HEK293T (cell line): ENCODE measurements at regions not wholly inside any gene's neighbourhood (a gene's known extent, or its start where the extent isn't known, plus 50 kb on each side); places are given as distances from the start of the nearest gene placed in this dataset.

Experiments used
- BHLHE40 ChIP-seq: fragments of 450-650 bp; IDR thresholded peaks from 2 replicates; pipeline ENCODE4 v1.6.1; 2016; ENCODE audit warnings: mild to moderate bottlenecking, moderate library complexity, borderline replicate concordance
- ELF4 ChIP-seq: fragments of 450-650 bp; IDR thresholded peaks from 2 replicates; pipeline ENCODE4 v1.6.1; 2017; ENCODE audit warnings: antibody characterized with exemption
- FOXA1 ChIP-seq: fragments of 450-650 bp; IDR thresholded peaks from 2 replicates; pipeline ENCODE4 v1.6.1; 2016; ENCODE audit warnings: mild to moderate bottlenecking
- FOXK2 ChIP-seq: fragments of 450-650 bp; IDR thresholded peaks from 2 replicates; pipeline ENCODE4 v1.6.1; 2016; ENCODE audit warnings: mild to moderate bottlenecking
- FOXM1 ChIP-seq: fragments of 450-650 bp; IDR thresholded peaks from 2 replicates; pipeline ENCODE4 v1.6.1; 2017; ENCODE audit warnings: mild to moderate bottlenecking, borderline replicate concordance
- HDGF ChIP-seq: fragments of 450-650 bp; IDR thresholded peaks from 2 replicates; pipeline ENCODE4 v1.6.1; 2017; ENCODE audit warnings: antibody characterized with exemption, borderline replicate concordance
- L3MBTL2 ChIP-seq: fragments of 450-650 bp; conservative IDR thresholded peaks from 2 replicates; pipeline ENCODE4 v1.6.1; 2016; ENCODE audit warnings: mild to moderate bottlenecking
- NFRKB ChIP-seq: fragments of 450-650 bp; IDR thresholded peaks from 2 replicates; pipeline ENCODE4 v1.6.1; 2016; ENCODE audit warnings: mild to moderate bottlenecking, moderate library complexity
- PKNOX1 ChIP-seq: fragments of 450-650 bp; IDR thresholded peaks from 2 replicates; pipeline ENCODE4 v1.6.1; 2016
- SP1 ChIP-seq: fragments of 450-650 bp; IDR thresholded peaks from 2 replicates; pipeline ENCODE4 v1.6.1; 2017
- SUZ12 ChIP-seq: fragments of 450-650 bp; IDR thresholded peaks from 2 replicates; pipeline ENCODE4 v1.6.1; 2016; ENCODE audit warnings: mild to moderate bottlenecking
- TARDBP ChIP-seq: fragments of 450-650 bp; IDR thresholded peaks from 2 replicates; pipeline ENCODE4 v1.6.1; 2016

GRCh38 chr1:239872626-239873025, 219.1 kb upstream of the FMN2 start:
- TF ChIP-seq PKNOX1 = no peak
- no peak for TF ChIP-seq TARDBP
- TF ChIP-seq ELF4 = no peak
- TF ChIP-seq SUZ12 = no peak
- TF ChIP-seq FOXA1 = no peak
- no peak for TF ChIP-seq L3MBTL2
- TF ChIP-seq FOXM1 = no peak
- TF ChIP-seq FOXK2 = no peak
- no peak for TF ChIP-seq BHLHE40
- TF ChIP-seq SP1 = no peak
- TF ChIP-seq HDGF = no peak
- no peak for TF ChIP-seq NFRKB
